ENCODE measurements at regions not wholly inside any gene's neighbourhood (a gene's known extent, or its start where the extent isn't known, plus 50 kb on each side); places are given as distances from the start of the nearest gene placed in this dataset.

DNA sequence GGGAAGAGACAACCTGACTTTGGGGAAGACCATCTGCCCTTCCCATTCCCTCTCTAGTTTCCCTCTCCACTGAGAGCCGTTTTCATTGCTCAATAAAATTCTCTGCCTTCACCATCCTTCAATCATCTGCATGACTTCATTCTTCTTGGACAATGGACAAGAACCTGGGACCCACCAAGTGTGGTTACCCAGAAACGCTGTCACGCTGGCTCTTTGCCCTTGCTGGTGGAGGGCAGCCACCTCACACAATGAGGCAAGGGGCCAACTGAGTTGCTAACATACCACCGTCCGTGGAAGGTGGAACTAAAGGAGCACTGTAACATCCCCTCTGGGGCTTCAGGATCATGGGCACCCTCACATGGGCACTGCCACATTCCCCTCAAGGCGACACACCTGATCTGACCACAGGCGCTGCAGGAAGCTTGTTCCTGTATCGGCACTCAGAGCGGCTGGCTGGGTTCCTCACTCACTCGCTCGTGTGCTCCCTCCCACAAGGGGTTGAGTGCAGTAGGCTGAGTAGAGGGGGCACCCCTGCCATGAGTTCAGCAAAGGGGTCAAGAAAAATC lies 652.4 kb downstream of the PLPP3 start:
- TF ChIP-seq, protein P1, sequence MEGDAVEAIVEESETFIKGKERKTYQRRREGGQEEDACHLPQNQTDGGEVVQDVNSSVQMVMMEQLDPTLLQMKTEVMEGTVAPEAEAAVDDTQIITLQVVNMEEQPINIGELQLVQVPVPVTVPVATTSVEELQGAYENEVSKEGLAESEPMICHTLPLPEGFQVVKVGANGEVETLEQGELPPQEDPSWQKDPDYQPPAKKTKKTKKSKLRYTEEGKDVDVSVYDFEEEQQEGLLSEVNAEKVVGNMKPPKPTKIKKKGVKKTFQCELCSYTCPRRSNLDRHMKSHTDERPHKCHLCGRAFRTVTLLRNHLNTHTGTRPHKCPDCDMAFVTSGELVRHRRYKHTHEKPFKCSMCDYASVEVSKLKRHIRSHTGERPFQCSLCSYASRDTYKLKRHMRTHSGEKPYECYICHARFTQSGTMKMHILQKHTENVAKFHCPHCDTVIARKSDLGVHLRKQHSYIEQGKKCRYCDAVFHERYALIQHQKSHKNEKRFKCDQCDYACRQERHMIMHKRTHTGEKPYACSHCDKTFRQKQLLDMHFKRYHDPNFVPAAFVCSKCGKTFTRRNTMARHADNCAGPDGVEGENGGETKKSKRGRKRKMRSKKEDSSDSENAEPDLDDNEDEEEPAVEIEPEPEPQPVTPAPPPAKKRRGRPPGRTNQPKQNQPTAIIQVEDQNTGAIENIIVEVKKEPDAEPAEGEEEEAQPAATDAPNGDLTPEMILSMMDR (IDR thresholded peaks at IDR 0.05; ENCODE audit: insufficient read depth, low read length) = no peak
- no peak for TF ChIP-seq POLR2AphosphoS5 (IDR thresholded peaks at IDR 0.05; ENCODE audit: low read depth)
- no peak for TF ChIP-seq GABPA (IDR thresholded peaks at IDR 0.05; ENCODE audit: low read depth)
- TF ChIP-seq, protein P2, sequence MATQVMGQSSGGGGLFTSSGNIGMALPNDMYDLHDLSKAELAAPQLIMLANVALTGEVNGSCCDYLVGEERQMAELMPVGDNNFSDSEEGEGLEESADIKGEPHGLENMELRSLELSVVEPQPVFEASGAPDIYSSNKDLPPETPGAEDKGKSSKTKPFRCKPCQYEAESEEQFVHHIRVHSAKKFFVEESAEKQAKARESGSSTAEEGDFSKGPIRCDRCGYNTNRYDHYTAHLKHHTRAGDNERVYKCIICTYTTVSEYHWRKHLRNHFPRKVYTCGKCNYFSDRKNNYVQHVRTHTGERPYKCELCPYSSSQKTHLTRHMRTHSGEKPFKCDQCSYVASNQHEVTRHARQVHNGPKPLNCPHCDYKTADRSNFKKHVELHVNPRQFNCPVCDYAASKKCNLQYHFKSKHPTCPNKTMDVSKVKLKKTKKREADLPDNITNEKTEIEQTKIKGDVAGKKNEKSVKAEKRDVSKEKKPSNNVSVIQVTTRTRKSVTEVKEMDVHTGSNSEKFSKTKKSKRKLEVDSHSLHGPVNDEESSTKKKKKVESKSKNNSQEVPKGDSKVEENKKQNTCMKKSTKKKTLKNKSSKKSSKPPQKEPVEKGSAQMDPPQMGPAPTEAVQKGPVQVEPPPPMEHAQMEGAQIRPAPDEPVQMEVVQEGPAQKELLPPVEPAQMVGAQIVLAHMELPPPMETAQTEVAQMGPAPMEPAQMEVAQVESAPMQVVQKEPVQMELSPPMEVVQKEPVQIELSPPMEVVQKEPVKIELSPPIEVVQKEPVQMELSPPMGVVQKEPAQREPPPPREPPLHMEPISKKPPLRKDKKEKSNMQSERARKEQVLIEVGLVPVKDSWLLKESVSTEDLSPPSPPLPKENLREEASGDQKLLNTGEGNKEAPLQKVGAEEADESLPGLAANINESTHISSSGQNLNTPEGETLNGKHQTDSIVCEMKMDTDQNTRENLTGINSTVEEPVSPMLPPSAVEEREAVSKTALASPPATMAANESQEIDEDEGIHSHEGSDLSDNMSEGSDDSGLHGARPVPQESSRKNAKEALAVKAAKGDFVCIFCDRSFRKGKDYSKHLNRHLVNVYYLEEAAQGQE (IDR thresholded peaks at IDR 0.05; ENCODE audit: insufficient replicate concordance, low read depth) = no peak
